Gastroesophageal sphincter (tissue), 4 donors: ENCODE measurements at regions not wholly inside any gene's neighbourhood (a gene's known extent, or its start where the extent isn't known, plus 50 kb on each side); places are given as distances from the start of the nearest gene placed in this dataset.
"Not testable (repeated sequence)": the region's sequence is repeated elsewhere in the genome, so short reads cannot be mapped to it uniquely, and the experiment has no call there.

Source experiments
- ATAC-seq: fragments of 150-250 bp; one replicate; pipeline ENCODE4 v1.9.1; 2016; ENCODE audit warnings: mild to moderate bottlenecking, moderate library complexity
- H3K27ac ChIP-seq, 4 donors: fragments of 200-600 bp; sonication (generic) in 3 of 4; 1 replicate in 3 of 4; 2 replicates in 1 of 4; pipeline ENCODE4 v1.5.1; 2016 to 2019
- H3K27me3 ChIP-seq: fragments of 200-600 bp; sonication (generic); one replicate; pipeline ENCODE4 v1.5.1; 2019
- H3K36me3 ChIP-seq, 2 donors: fragments of 200-600 bp; sonication (generic); one replicate each; pipeline ENCODE4 v1.5.1; 2019; ENCODE audit warnings: control low read depth in 1 of 2
- H3K4me1 ChIP-seq, 3 donors: fragments of 200-600 bp; sonication (generic); 1 replicate in 2 of 3; 2 replicates in 1 of 3; pipeline ENCODE4 v1.5.1; 2016 to 2019; ENCODE audit warnings: control low read depth in 2 of 3
- H3K4me3 ChIP-seq, 2 donors: fragments of 200-600 bp; sonication (generic); one replicate each; pipeline ENCODE4 v1.5.1; 2019; ENCODE audit warnings: mild to moderate bottlenecking in 1 of 2, moderate library complexity in 1 of 2
- H3K9me3 ChIP-seq, 3 donors: fragments of 200-600 bp; sonication (generic); one replicate each; pipeline ENCODE4 v1.5.1; 2017 to 2019; ENCODE audit warnings: control low read depth in 2 of 3
- EP300 ChIP-seq: sonication (generic); formaldehyde crosslinking; IDR thresholded peaks from one replicate; pipeline ENCODE4 v1.6.1; 2017; ENCODE audit warnings: antibody characterized with exemption, mild to moderate bottlenecking
- POLR2A ChIP-seq, 2 donors: fragments of 450-650 bp; IDR thresholded peaks; one replicate each; pipeline ENCODE4 v1.6.1; 2017; ENCODE audit warnings: antibody characterized with exemption in 2 of 2, mild to moderate bottlenecking in 2 of 2, moderate library complexity in 1 of 2
- POLR2AphosphoS5 ChIP-seq: sonication (generic); formaldehyde crosslinking; IDR thresholded peaks from one replicate; pipeline ENCODE4 v1.6.1; 2017; ENCODE audit warnings: antibody characterized with exemption
- WGBS, 2 donors: methylation state at CpG; one replicate each; pipeline ENCODE4 v1.1.5; 2018; ENCODE audit warnings: low coverage in 1 of 2; 5-methylcytosine and 5-hydroxymethylcytosine counted together
- TF ChIP-seq, protein P1 (sequence below), 4 experiments: fragments of 200-600 bp in 2 of 4; fragments of 450-650 bp in 2 of 4; sonication (generic) in 1 of 4; IDR thresholded peaks; one replicate each; pipeline ENCODE4 v1.5.1; 2017 to 2019; ENCODE audit warnings: antibody characterized with exemption in 4 of 4, mild to moderate bottlenecking in 2 of 4, moderate library complexity in 2 of 4

- Histone ChIP-seq H3K27me3 (no peaks in the 10 kb centered on the region), H3K9me3 (no peaks in the 10 kb centered on the region), H3K4me3 (no peak overlapping the region), H3K36me3 (no peaks in the 10 kb centered on the region), H3K4me1 (no peaks in the 10 kb centered on the region), H3K27ac (no peak overlapping the region)
- TF ChIP-seq, protein P1, sequence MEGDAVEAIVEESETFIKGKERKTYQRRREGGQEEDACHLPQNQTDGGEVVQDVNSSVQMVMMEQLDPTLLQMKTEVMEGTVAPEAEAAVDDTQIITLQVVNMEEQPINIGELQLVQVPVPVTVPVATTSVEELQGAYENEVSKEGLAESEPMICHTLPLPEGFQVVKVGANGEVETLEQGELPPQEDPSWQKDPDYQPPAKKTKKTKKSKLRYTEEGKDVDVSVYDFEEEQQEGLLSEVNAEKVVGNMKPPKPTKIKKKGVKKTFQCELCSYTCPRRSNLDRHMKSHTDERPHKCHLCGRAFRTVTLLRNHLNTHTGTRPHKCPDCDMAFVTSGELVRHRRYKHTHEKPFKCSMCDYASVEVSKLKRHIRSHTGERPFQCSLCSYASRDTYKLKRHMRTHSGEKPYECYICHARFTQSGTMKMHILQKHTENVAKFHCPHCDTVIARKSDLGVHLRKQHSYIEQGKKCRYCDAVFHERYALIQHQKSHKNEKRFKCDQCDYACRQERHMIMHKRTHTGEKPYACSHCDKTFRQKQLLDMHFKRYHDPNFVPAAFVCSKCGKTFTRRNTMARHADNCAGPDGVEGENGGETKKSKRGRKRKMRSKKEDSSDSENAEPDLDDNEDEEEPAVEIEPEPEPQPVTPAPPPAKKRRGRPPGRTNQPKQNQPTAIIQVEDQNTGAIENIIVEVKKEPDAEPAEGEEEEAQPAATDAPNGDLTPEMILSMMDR (IDR thresholded peaks at IDR 0.05): no peak
- TF ChIP-seq POLR2AphosphoS5 (no peak), POLR2A (IDR thresholded peaks at IDR 0.05) (no peak), EP300 (no peak)
- 83% methylated on average over 3 of the region's 3 CpGs; no CpG with 5 or more reads in 1 of the 2 donors for WGBS, 2 donors
- no peak for ATAC-seq
Measured at GRCh38 chr16:22705799-22706198, 108.2 kb upstream of the HS3ST2 start.

- no peak overlapping the region for H3K27ac ChIP-seq
- 50 to 100% methylated on average over 1 of the region's 1 CpG for whole genome bisulfite sequencing, 2 donors
- H3K9me3 ChIP-seq: peaks cover 0 to 30% (median 0%) of the 10 kb centered on the region in 3 donors
- no peak for ATAC-seq
- H3K4me1 ChIP-seq: no peaks in the 10 kb centered on the region
- H3K36me3 ChIP-seq: no peaks in the 10 kb centered on the region
- H3K27me3 ChIP-seq: peaks cover 5% of the 10 kb centered on the region
- TF ChIP-seq EP300 (no peak), POLR2AphosphoS5 (no peak), POLR2A (IDR thresholded peaks at IDR 0.05) (no peak)
- TF ChIP-seq, protein P1 (IDR thresholded peaks at IDR 0.05): no peak
- no peak overlapping the region for H3K4me3 ChIP-seq
Measured at GRCh38 chr16:22710326-22710725, 103.6 kb upstream of the HS3ST2 start.

GRCh38 chr16:22711847-22712246, 102.1 kb upstream of the HS3ST2 start:
- no peak overlapping the region for H3K4me3 ChIP-seq
- peaks cover 5% of the 10 kb centered on the region for H3K27me3 ChIP-seq
- no peaks in the 10 kb centered on the region for H3K4me1 ChIP-seq
- 86 to 96% methylated on average over 2 of the region's 2 CpGs for WGBS, 2 donors
- TF ChIP-seq, protein P1 (IDR thresholded peaks at IDR 0.05): no peak
- TF ChIP-seq EP300 (no peak), POLR2A (IDR thresholded peaks at IDR 0.05) (no peak), POLR2AphosphoS5 (no peak)
- no peaks in the 10 kb centered on the region for H3K36me3 ChIP-seq
- peaks cover 0 to 30% (median 0%) of the 10 kb centered on the region in 3 donors for H3K9me3 ChIP-seq
- H3K27ac ChIP-seq: no peak overlapping the region
- no peak for ATAC-seq

GRCh38 chr16:22712471-22712870, 101.5 kb upstream of the HS3ST2 start:
- peaks cover 5% of the 10 kb centered on the region for H3K27me3 ChIP-seq
- 60 to 82% methylated on average over 1 to 2 of the region's 5 CpGs for WGBS, 2 donors
- no peak overlapping the region for H3K27ac ChIP-seq
- TF ChIP-seq EP300 (no peak), POLR2A (IDR thresholded peaks at IDR 0.05) (no peak), POLR2AphosphoS5 (no peak)
- TF ChIP-seq, protein P1 (IDR thresholded peaks at IDR 0.05): no peak
- no peak overlapping the region for H3K4me3 ChIP-seq
- no peak for ATAC-seq
- no peaks in the 10 kb centered on the region for H3K36me3 ChIP-seq
- peaks cover 0 to 30% (median 0%) of the 10 kb centered on the region in 3 donors for H3K9me3 ChIP-seq
- H3K4me1 ChIP-seq: no peaks in the 10 kb centered on the region

DNA sequence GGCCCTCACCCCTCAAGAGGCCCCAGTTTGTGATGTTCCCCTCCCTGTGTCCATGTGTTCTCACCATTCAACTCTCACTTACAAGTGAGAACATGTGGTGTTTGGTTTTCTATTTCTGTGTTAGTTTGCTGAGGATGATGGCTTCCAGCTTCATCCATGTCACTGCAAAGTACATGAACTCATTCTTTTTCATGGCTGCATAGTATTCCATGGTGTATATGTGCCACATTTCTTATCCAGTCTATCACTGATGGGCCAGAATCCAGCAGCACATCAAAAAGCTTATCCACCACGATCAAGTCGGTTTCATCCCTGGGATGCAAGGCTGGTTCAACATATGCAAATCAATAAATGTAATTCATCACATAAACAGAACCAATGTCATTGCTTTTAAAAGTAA, 95.4 kb upstream of the HS3ST2 start:
- not testable (repeated sequence) for ATAC-seq, H3K9me3 ChIP-seq, H3K27ac ChIP-seq, H3K4me1 ChIP-seq, H3K4me3 ChIP-seq, H3K36me3 ChIP-seq
- WGBS, 2 donors: 78 to 100% methylated on average over 2 of the region's 2 CpGs
- H3K27me3 ChIP-seq: peaks cover 11% of the 10 kb centered on the region
